HuH-7 (cell line): ENCODE measurements at regions not wholly inside any gene's neighbourhood (a gene's known extent, or its start where the extent isn't known, plus 50 kb on each side); places are given as distances from the start of the nearest gene placed in this dataset.

ENCODE experiments used
- DNase-seq: peaks from one replicate; pipeline ENCODE4 v3.0.0; 2011; ENCODE audit warnings: low spot score

- DNase-seq, result no peak
Measured at GRCh38 chr20:48205281-48205782, 420.1 kb upstream of the SULF2 start.

GRCh38 chr20:48204499-48204898 lies 419.2 kb upstream of the SULF2 start:
- no peak for DNase-seq

GRCh38 chr20:48203252-48203651 lies 418.0 kb upstream of the SULF2 start:
- DNase-seq, result no peak

- no peak for DNase-seq
Measured at GRCh38 chr20:48202334-48203113, 417.2 kb upstream of the SULF2 start.

- DNase-seq, result no peak
Measured at GRCh38 chr20:48201885-48202284, 416.6 kb upstream of the SULF2 start.

GRCh38 chr20:48201188-48201587 lies 415.9 kb upstream of the SULF2 start:
- DNase-seq, result no peak

GRCh38 chr20:48198929-48199451 lies 413.7 kb upstream of the SULF2 start:
- DNase-seq, result no peak

- no peak for DNase-seq
Measured at GRCh38 chr20:48197066-48197465, 411.8 kb upstream of the SULF2 start.

- DNase-seq, result no peak
Measured at GRCh38 chr20:48196486-48196885, 411.2 kb upstream of the SULF2 start.

- DNase-seq, result no peak
Measured at GRCh38 chr20:48196001-48196400, 410.7 kb upstream of the SULF2 start.

GRCh38 chr20:48195121-48195870 lies 410.0 kb upstream of the SULF2 start:
- no peak for DNase-seq

- DNase-seq, result no peak
Measured at GRCh38 chr20:48194583-48194982, 409.3 kb upstream of the SULF2 start.

- no peak for DNase-seq
Measured at GRCh38 chr20:48193627-48194425, 408.5 kb upstream of the SULF2 start.

GRCh38 chr20:48192109-48192508 lies 406.8 kb upstream of the SULF2 start:
- DNase-seq, result no peak

- no peak for DNase-seq
Measured at GRCh38 chr20:48191200-48191599, 405.9 kb upstream of the SULF2 start.

- DNase-seq, result no peak
Measured at GRCh38 chr20:48190757-48191156, 405.5 kb upstream of the SULF2 start.

GRCh38 chr20:48189181-48189580 lies 403.9 kb upstream of the SULF2 start:
- no peak for DNase-seq

- DNase-seq, result no peak
Measured at GRCh38 chr20:48187851-48188250, 402.6 kb upstream of the SULF2 start.

- DNase-seq, result no peak
Measured at GRCh38 chr20:48186915-48187314, 401.6 kb upstream of the SULF2 start.

- DNase-seq, result no peak
Measured at GRCh38 chr20:48186447-48186846, 401.2 kb upstream of the SULF2 start.

- DNase-seq, result no peak
Measured at GRCh38 chr20:48184229-48184628, 398.9 kb upstream of the SULF2 start.

GRCh38 chr20:48181261-48181935 lies 396.1 kb upstream of the SULF2 start:
- DNase-seq, result no peak
